Body of pancreas (tissue), 4 donors: ENCODE measurements at regions not wholly inside any gene's neighbourhood (a gene's known extent, or its start where the extent isn't known, plus 50 kb on each side); places are given as distances from the start of the nearest gene placed in this dataset.

Experiments
- POLR2A ChIP-seq, 3 donors: fragments of 450-650 bp; IDR thresholded peaks; one replicate each; pipeline ENCODE4 v1.6.1; 2016; ENCODE audit warnings: antibody characterized with exemption in 3 of 3, mild to moderate bottlenecking in 2 of 3
- TF ChIP-seq, protein P1 (sequence below), 7 experiments: fragments of 450-650 bp in 4 of 7; fragments of 200-600 bp in 3 of 7; sonication (generic) in 3 of 7; IDR thresholded peaks; one replicate each; pipeline ENCODE4 v1.5.1; 2016 to 2019; ENCODE audit warnings: antibody characterized with exemption in 7 of 7

GRCh38 chr3:177597311-177598096, 400.2 kb upstream of the TBL1XR1 start:
- no peak for TF ChIP-seq POLR2A (IDR thresholded peaks at IDR 0.05)
- TF ChIP-seq, protein P1, sequence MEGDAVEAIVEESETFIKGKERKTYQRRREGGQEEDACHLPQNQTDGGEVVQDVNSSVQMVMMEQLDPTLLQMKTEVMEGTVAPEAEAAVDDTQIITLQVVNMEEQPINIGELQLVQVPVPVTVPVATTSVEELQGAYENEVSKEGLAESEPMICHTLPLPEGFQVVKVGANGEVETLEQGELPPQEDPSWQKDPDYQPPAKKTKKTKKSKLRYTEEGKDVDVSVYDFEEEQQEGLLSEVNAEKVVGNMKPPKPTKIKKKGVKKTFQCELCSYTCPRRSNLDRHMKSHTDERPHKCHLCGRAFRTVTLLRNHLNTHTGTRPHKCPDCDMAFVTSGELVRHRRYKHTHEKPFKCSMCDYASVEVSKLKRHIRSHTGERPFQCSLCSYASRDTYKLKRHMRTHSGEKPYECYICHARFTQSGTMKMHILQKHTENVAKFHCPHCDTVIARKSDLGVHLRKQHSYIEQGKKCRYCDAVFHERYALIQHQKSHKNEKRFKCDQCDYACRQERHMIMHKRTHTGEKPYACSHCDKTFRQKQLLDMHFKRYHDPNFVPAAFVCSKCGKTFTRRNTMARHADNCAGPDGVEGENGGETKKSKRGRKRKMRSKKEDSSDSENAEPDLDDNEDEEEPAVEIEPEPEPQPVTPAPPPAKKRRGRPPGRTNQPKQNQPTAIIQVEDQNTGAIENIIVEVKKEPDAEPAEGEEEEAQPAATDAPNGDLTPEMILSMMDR (IDR thresholded peaks at IDR 0.05): no peak
